ENCODE measurements at regions not wholly inside any gene's neighbourhood (a gene's known extent, or its start where the extent isn't known, plus 50 kb on each side); places are given as distances from the start of the nearest gene placed in this dataset.

DNA sequence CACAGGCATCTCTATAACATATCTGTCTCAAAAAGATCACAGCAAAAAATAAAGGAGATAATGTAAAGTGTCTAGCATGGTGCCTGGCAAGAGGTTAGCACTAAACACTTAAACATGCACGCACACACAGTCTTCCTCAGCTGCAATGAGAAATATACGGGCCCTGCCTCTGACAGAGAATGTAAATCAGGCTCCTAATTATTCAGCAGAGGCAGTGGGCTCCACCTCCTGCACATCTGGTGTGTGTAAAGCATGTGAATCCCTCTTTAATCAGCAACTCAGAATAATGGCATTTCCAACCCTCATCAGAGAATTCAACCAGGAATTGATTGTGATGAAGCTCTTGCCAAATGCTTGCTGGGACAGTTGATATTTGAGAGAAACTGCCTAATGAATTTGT is 85.6 kb upstream of the KCNA3 start:
- no peak for TF ChIP-seq POLR2A (IDR thresholded peaks at IDR 0.05)
- TF ChIP-seq, protein P1, sequence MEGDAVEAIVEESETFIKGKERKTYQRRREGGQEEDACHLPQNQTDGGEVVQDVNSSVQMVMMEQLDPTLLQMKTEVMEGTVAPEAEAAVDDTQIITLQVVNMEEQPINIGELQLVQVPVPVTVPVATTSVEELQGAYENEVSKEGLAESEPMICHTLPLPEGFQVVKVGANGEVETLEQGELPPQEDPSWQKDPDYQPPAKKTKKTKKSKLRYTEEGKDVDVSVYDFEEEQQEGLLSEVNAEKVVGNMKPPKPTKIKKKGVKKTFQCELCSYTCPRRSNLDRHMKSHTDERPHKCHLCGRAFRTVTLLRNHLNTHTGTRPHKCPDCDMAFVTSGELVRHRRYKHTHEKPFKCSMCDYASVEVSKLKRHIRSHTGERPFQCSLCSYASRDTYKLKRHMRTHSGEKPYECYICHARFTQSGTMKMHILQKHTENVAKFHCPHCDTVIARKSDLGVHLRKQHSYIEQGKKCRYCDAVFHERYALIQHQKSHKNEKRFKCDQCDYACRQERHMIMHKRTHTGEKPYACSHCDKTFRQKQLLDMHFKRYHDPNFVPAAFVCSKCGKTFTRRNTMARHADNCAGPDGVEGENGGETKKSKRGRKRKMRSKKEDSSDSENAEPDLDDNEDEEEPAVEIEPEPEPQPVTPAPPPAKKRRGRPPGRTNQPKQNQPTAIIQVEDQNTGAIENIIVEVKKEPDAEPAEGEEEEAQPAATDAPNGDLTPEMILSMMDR (IDR thresholded peaks at IDR 0.05), result no peak
